ENCODE measurements at regions not wholly inside any gene's neighbourhood (a gene's known extent, or its start where the extent isn't known, plus 50 kb on each side); places are given as distances from the start of the nearest gene placed in this dataset.
A peak's percentile ranks its signal among the peaks of the same experiment; 100 is the strongest.

- Mint-ChIP-seq H3K36me3 (ENCODE audit: low read depth, unreplicated experiment) (no peaks in the 10 kb centered on the region), H3K27me3 (ENCODE audit: low read depth, unreplicated experiment) (peaks cover 4% of the 10 kb centered on the region), H3K4me1 (ENCODE audit: low read depth, unreplicated experiment) (peaks cover 12% of the 10 kb centered on the region), H3K27ac (ENCODE audit: unreplicated experiment) (no peak overlapping the region), H3K4me3 (ENCODE audit: unreplicated experiment) (no peak overlapping the region), H3K9me3 (ENCODE audit: unreplicated experiment) (no peaks in the 10 kb centered on the region)
- Histone ChIP-seq H3K4me2 (ENCODE audit: low read length) (peak overlapping the region; percentile 45), H3K79me2 (ENCODE audit: insufficient read depth, low read length) (no peaks in the 10 kb centered on the region), H3K27me3 (ENCODE audit: insufficient read depth, low read length) (no peaks in the 10 kb centered on the region), H3K27ac (ENCODE audit: low read depth, low read length) (no peak overlapping the region), H3K36me3 (ENCODE audit: insufficient read depth, low read length) (no peaks in the 10 kb centered on the region), H3K4me1 (ENCODE audit: insufficient read depth, low read length) (peaks cover 8% of the 10 kb centered on the region), H3K9me3 (ENCODE audit: insufficient read depth, low read depth, low read length) (no peaks in the 10 kb centered on the region), H3K4me3 (ENCODE audit: insufficient read depth, low read depth, low read length) (no peak overlapping the region), H2AFZ (ENCODE audit: low read depth, low read length) (peak overlapping the region; percentile 15), H3K9ac (ENCODE audit: low read length) (peak overlapping the region; percentile 6), H4K20me1 (ENCODE audit: insufficient read depth, low read length) (no peaks in the 10 kb centered on the region)
- FAIRE-seq (no peak), DNase-seq (ENCODE audit: low read depth) (peak; percentile 65)
- TF ChIP-seq CTCF (IDR thresholded peaks at IDR 0.05; ENCODE audit: insufficient read depth, low read depth, low read length) = no peak
- no peak for TF ChIP-seq EZH2 (IDR thresholded peaks at IDR 0.05; ENCODE audit: insufficient read depth, low read length)
These were observed 477.2 kb upstream of the CAMK1G start for GRCh38 chr1:209106237-209106741.

- no peaks in the 10 kb centered on the region for H4K20me1 ChIP-seq (ENCODE audit: insufficient read depth, low read length)
- H3K79me2 ChIP-seq (ENCODE audit: insufficient read depth, low read length) = no peaks in the 10 kb centered on the region
- no peaks in the 10 kb centered on the region for H3K9me3 ChIP-seq (ENCODE audit: insufficient read depth, low read depth, low read length)
- H3K27ac ChIP-seq (ENCODE audit: low read depth, low read length) = no peak overlapping the region
- peaks cover 12% of the 10 kb centered on the region for H3K4me1 Mint-ChIP-seq (ENCODE audit: low read depth, unreplicated experiment)
- peaks cover 5% of the 10 kb centered on the region for H3K27me3 Mint-ChIP-seq (ENCODE audit: low read depth, unreplicated experiment)
- FAIRE-seq = no peak
- H2AFZ ChIP-seq (ENCODE audit: low read depth, low read length) = no peak overlapping the region
- H3K27me3 ChIP-seq (ENCODE audit: insufficient read depth, low read length) = no peaks in the 10 kb centered on the region
- no peaks in the 10 kb centered on the region for H3K36me3 ChIP-seq (ENCODE audit: insufficient read depth, low read length)
- H3K4me1 ChIP-seq (ENCODE audit: insufficient read depth, low read length) = peaks cover 8% of the 10 kb centered on the region
- H3K36me3 Mint-ChIP-seq (ENCODE audit: low read depth, unreplicated experiment) = no peaks in the 10 kb centered on the region
- no peak for DNase-seq (ENCODE audit: low read depth)
- H3K9ac ChIP-seq (ENCODE audit: low read length) = no peak overlapping the region
- no peak overlapping the region for H3K4me3 ChIP-seq (ENCODE audit: insufficient read depth, low read depth, low read length)
- no peak for TF ChIP-seq EZH2 (IDR thresholded peaks at IDR 0.05; ENCODE audit: insufficient read depth, low read length)
- no peak for TF ChIP-seq CTCF (IDR thresholded peaks at IDR 0.05; ENCODE audit: insufficient read depth, low read depth, low read length)
- H3K27ac Mint-ChIP-seq (ENCODE audit: unreplicated experiment) = no peak overlapping the region
- no peaks in the 10 kb centered on the region for H3K9me3 Mint-ChIP-seq (ENCODE audit: unreplicated experiment)
- no peak overlapping the region for H3K4me3 Mint-ChIP-seq (ENCODE audit: unreplicated experiment)
- no peak overlapping the region for H3K4me2 ChIP-seq (ENCODE audit: low read length)
These were observed 476.7 kb upstream of the CAMK1G start for GRCh38 chr1:209106861-209107260.

- no peaks in the 10 kb centered on the region for H3K36me3 ChIP-seq (ENCODE audit: insufficient read depth, low read length)
- Mint-ChIP-seq H3K4me1 (ENCODE audit: low read depth, unreplicated experiment) (peaks cover 12% of the 10 kb centered on the region), H3K36me3 (ENCODE audit: low read depth, unreplicated experiment) (no peaks in the 10 kb centered on the region), H3K9me3 (ENCODE audit: unreplicated experiment) (no peaks in the 10 kb centered on the region), H3K27me3 (ENCODE audit: low read depth, unreplicated experiment) (peaks cover 5% of the 10 kb centered on the region), H3K4me3 (ENCODE audit: unreplicated experiment) (no peak overlapping the region), H3K27ac (ENCODE audit: unreplicated experiment) (no peak overlapping the region)
- H3K4me3 ChIP-seq (ENCODE audit: insufficient read depth, low read depth, low read length) = no peak overlapping the region
- H4K20me1 ChIP-seq (ENCODE audit: insufficient read depth, low read length) = no peaks in the 10 kb centered on the region
- H3K4me1 ChIP-seq (ENCODE audit: insufficient read depth, low read length) = peaks cover 8% of the 10 kb centered on the region
- H3K4me2 ChIP-seq (ENCODE audit: low read length) = no peak overlapping the region
- no peak for FAIRE-seq
- H3K27ac ChIP-seq (ENCODE audit: low read depth, low read length) = no peak overlapping the region
- DNase-seq (ENCODE audit: low read depth) = no peak
- H2AFZ ChIP-seq (ENCODE audit: low read depth, low read length) = no peak overlapping the region
- no peaks in the 10 kb centered on the region for H3K9me3 ChIP-seq (ENCODE audit: insufficient read depth, low read depth, low read length)
- H3K27me3 ChIP-seq (ENCODE audit: insufficient read depth, low read length) = no peaks in the 10 kb centered on the region
- H3K9ac ChIP-seq (ENCODE audit: low read length) = no peak overlapping the region
- TF ChIP-seq CTCF (IDR thresholded peaks at IDR 0.05; ENCODE audit: insufficient read depth, low read depth, low read length) (no peak), EZH2 (IDR thresholded peaks at IDR 0.05; ENCODE audit: insufficient read depth, low read length) (no peak)
- H3K79me2 ChIP-seq (ENCODE audit: insufficient read depth, low read length) = no peaks in the 10 kb centered on the region
These were observed 476.0 kb upstream of the CAMK1G start for GRCh38 chr1:209107535-209107934.
